BE2C (cell line): ENCODE measurements at regions not wholly inside any gene's neighbourhood (a gene's known extent, or its start where the extent isn't known, plus 50 kb on each side); places are given as distances from the start of the nearest gene placed in this dataset.

Experiments
- DNase-seq: peaks from one replicate; pipeline ENCODE4 v3.0.0-alpha.2; 2020
- H3K27me3 ChIP-seq: fragments of 250-450 bp; sonication (Bioruptor Pico); 2 replicates; pipeline ENCODE4 v1.5.1; 2020; ENCODE audit warnings: mild to moderate bottlenecking
- H3K36me3 ChIP-seq: fragments of 250-450 bp; sonication (Bioruptor Pico); 2 replicates; pipeline ENCODE4 v1.5.1; 2020; ENCODE audit warnings: mild to moderate bottlenecking
- H3K4me1 ChIP-seq: fragments of 250-450 bp; sonication (Bioruptor Pico); 2 replicates; pipeline ENCODE4 v1.5.1; 2020
- H3K4me3 ChIP-seq: 2 replicates; pipeline ENCODE4 v1.5.1; 2011; ENCODE audit warnings: low read depth, low read length
- H3K9me3 ChIP-seq: fragments of 250-450 bp; sonication (Bioruptor Pico); 2 replicates; pipeline ENCODE4 v1.5.1; 2020
- TF ChIP-seq, protein P1 (sequence below): IDR thresholded peaks from 2 replicates; pipeline ENCODE4 v1.5.1; 2012; ENCODE audit warnings: mild to moderate bottlenecking, low read depth, low read length

DNA sequence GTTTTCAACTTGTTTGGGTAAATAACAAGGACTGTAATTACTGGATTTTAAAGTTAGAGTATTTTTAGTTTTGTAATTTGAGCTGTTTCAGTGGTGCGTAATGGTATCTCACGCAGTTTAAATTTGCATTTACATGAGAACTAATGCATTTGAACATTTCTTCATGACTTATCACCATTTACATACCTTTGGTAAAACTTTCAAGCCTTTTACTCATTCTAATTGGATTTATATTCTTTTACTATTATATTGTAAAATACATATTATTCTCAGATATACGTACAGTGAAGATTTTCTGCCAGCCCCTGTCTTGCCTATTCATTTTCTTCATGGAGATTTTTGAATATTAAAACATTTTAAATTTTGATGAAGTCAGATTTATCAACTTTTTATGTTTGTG is 703.8 kb downstream of the MECOM start:
- Histone ChIP-seq H3K4me1 (no peaks in the 10 kb centered on the region), H3K9me3 (no peaks in the 10 kb centered on the region), H3K36me3 (no peaks in the 10 kb centered on the region), H3K27me3 (no peaks in the 10 kb centered on the region), H3K4me3 (no peak overlapping the region)
- TF ChIP-seq, protein P1, sequence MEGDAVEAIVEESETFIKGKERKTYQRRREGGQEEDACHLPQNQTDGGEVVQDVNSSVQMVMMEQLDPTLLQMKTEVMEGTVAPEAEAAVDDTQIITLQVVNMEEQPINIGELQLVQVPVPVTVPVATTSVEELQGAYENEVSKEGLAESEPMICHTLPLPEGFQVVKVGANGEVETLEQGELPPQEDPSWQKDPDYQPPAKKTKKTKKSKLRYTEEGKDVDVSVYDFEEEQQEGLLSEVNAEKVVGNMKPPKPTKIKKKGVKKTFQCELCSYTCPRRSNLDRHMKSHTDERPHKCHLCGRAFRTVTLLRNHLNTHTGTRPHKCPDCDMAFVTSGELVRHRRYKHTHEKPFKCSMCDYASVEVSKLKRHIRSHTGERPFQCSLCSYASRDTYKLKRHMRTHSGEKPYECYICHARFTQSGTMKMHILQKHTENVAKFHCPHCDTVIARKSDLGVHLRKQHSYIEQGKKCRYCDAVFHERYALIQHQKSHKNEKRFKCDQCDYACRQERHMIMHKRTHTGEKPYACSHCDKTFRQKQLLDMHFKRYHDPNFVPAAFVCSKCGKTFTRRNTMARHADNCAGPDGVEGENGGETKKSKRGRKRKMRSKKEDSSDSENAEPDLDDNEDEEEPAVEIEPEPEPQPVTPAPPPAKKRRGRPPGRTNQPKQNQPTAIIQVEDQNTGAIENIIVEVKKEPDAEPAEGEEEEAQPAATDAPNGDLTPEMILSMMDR: no peak
- DNase-seq: no peak

DNA sequence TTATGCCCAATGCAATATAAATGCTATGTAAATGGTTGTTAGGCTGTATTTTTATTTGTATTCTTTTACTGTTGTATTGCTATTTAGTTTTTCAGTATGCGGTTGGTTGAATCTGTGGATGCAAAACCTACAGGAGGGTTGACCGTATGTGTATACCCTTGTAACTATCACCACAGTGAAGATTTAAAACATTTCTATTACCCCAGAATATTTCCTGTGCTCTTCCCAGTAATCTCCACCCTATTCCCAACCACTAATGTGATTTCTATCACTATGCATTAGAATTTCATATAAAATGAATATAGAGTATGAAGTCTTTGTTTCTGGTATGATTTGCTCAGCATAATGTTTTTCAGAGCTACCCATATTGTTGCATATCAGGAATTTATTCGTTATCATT is 705.0 kb downstream of the MECOM start:
- no peak for DNase-seq
- H3K4me1 ChIP-seq: no peaks in the 10 kb centered on the region
- no peaks in the 10 kb centered on the region for H3K9me3 ChIP-seq
- H3K27me3 ChIP-seq: no peaks in the 10 kb centered on the region
- H3K4me3 ChIP-seq: no peak overlapping the region
- H3K36me3 ChIP-seq: no peaks in the 10 kb centered on the region
- TF ChIP-seq, protein P1: no peak

DNA sequence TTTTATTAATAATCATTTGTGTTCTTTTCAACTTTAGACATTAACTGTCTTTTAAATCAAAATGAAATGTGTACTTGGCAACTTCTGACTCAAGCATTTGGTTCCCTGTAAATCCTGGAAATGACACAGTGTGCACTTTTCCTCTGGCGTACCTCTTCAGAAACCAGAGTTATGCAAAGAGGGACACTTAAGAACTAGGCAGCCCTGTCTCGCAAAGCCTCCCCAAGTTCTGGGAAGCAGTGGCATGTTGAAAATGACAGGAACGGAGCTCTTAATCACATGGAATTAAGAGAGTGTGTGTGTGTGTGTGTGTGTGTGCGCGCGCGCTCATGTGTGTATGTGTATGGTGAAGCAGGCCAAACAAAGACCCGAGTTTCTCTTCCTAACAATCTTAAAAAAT is 707.4 kb downstream of the MECOM start:
- H3K36me3 ChIP-seq: no peaks in the 10 kb centered on the region
- TF ChIP-seq, protein P1: no peak
- H3K4me3 ChIP-seq: no peak overlapping the region
- H3K27me3 ChIP-seq: no peaks in the 10 kb centered on the region
- DNase-seq: no peak
- no peaks in the 10 kb centered on the region for H3K4me1 ChIP-seq
- H3K9me3 ChIP-seq: no peaks in the 10 kb centered on the region

DNA sequence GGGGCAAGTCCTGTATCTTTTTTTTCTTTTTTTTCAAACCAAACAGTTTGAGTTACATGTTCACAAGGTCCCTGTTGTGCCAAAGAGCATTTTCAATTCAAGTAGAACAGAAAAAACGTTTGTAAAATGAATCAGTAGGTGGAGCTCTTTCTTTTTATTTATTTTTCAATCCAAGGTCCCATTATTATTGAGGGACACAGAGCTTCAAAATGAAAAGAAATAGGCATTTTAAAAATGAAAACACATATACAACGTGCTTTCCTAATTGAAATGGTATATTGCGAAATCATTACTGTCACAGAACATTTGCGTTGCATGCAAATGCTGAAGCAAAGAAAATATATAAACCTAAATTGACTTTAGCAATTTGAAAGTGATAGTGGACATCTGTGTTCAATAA is 711.0 kb downstream of the MECOM start:
- TF ChIP-seq, protein P1: 0 out of 2 replicates have a peak, but pooled peaks have one; percentile 9
- Histone ChIP-seq H3K4me1 (no peaks in the 10 kb centered on the region), H3K27me3 (no peaks in the 10 kb centered on the region; the same call in 1 of the 2 replicates), H3K9me3 (no peaks in the 10 kb centered on the region), H3K4me3 (no peak overlapping the region), H3K36me3 (no peaks in the 10 kb centered on the region)
- DNase-seq: no peak

DNA sequence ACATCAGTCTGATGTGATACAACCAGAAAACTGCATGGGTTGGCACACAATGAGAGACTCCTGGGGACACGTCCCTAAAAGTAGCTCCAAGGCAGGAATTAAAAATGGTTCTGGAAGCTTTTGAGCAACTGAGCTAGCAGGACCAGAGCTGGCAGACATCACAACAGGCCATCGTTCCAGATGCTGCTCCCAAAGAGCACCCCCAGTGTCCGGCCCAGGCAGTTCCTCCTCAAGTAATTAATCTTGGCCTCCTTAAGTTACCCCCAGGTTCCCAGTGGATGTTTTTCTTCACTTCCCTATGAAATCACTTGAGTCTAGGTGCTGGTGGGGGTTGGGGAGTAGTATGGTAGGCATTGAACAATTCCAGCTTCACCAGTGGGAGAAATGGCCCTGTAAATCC is 711.6 kb downstream of the MECOM start:
- TF ChIP-seq, protein P1: no peak
- DNase-seq: no peak
- H3K4me1 ChIP-seq: no peaks in the 10 kb centered on the region
- no peak overlapping the region for H3K4me3 ChIP-seq
- no peaks in the 10 kb centered on the region for H3K36me3 ChIP-seq
- no peaks in the 10 kb centered on the region; the same call in 1 of the 2 replicates for H3K27me3 ChIP-seq
- no peaks in the 10 kb centered on the region for H3K9me3 ChIP-seq

DNA sequence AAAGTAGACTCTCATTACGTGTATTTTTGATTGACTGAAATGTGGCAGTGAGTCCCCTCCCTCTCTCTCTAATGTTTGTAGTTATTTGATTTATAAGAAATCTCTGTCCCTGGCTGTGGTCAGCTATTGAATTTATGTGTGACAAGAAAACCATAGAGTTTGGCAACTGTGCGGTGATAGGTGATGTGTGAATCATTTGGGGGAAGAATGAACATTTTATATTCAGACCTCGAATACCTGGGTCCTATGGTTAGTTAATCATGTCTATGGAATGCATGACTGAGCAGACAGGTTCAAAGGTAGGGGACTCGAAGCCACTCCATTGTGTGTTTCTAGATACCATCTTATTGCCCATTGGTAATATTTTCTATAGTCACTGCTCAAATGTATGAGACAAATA is 712.1 kb downstream of the MECOM start:
- Histone ChIP-seq H3K36me3 (no peaks in the 10 kb centered on the region), H3K27me3 (no peaks in the 10 kb centered on the region; the same call in 1 of the 2 replicates), H3K4me1 (no peaks in the 10 kb centered on the region), H3K9me3 (no peaks in the 10 kb centered on the region), H3K4me3 (no peak overlapping the region)
- DNase-seq: no peak
- TF ChIP-seq, protein P1: no peak
